NCI-H1930 (cell line): ENCODE measurements at regions not wholly inside any gene's neighbourhood (a gene's known extent, or its start where the extent isn't known, plus 50 kb on each side); places are given as distances from the start of the nearest gene placed in this dataset.

Experiments
- DNase-seq, 2 experiments: peaks; one replicate each; lab custom pipeline; 2025; lab: John Stamatoyannopoulos, UW

GRCh38 chr13:47511647-47512046 lies 489.4 kb downstream of the SUCLA2 start:
- no peak for DNase-seq

- no peak for DNase-seq
Measured at GRCh38 chr13:47508527-47509228, 492.4 kb downstream of the SUCLA2 start.

- DNase-seq, result no peak
Measured at GRCh38 chr13:47503475-47503874, 497.6 kb downstream of the SUCLA2 start.

GRCh38 chr13:47502166-47502565 lies 498.9 kb downstream of the SUCLA2 start:
- DNase-seq, result no peak

GRCh38 chr13:47499358-47500150 lies 501.5 kb downstream of the SUCLA2 start:
- no peak for DNase-seq

- peak; percentile 62 to 66 for DNase-seq
Measured at GRCh38 chr13:47484548-47484947, 516.5 kb downstream of the SUCLA2 start.

GRCh38 chr13:47481536-47481935 lies 519.5 kb downstream of the SUCLA2 start:
- DNase-seq, result no peak

GRCh38 chr13:47480951-47481350 lies 520.1 kb downstream of the SUCLA2 start:
- DNase-seq, result no peak

GRCh38 chr13:47480121-47480520 lies 521.0 kb downstream of the SUCLA2 start:
- DNase-seq, result no peak

GRCh38 chr13:47478985-47479384 lies 522.1 kb downstream of the SUCLA2 start:
- no peak for DNase-seq

- no peak for DNase-seq
Measured at GRCh38 chr13:47475441-47475948, 525.6 kb downstream of the SUCLA2 start.

GRCh38 chr13:47474839-47475238 lies 526.2 kb downstream of the SUCLA2 start:
- DNase-seq, result no peak

- DNase-seq, result no peak
Measured at GRCh38 chr13:47474326-47474725, 526.7 kb downstream of the SUCLA2 start.

GRCh38 chr13:47472516-47472915 lies 528.6 kb downstream of the SUCLA2 start:
- no peak for DNase-seq

GRCh38 chr13:47463726-47464125 lies 537.3 kb downstream of the SUCLA2 start:
- DNase-seq, result no peak

GRCh38 chr13:47463002-47463401 lies 538.1 kb downstream of the SUCLA2 start:
- DNase-seq, result no peak

GRCh38 chr13:47461816-47462215 lies 539.3 kb downstream of the SUCLA2 start:
- DNase-seq, result no peak

GRCh38 chr13:47459512-47459911 lies 541.6 kb downstream of the SUCLA2 start:
- DNase-seq, result no peak

GRCh38 chr13:47457626-47458025 lies 543.4 kb downstream of the SUCLA2 start:
- DNase-seq, result no peak

- no peak for DNase-seq
Measured at GRCh38 chr13:47455626-47456025, 545.4 kb downstream of the SUCLA2 start.

- DNase-seq, result no peak
Measured at GRCh38 chr13:47454986-47455385, 546.1 kb downstream of the SUCLA2 start.

- no peak for DNase-seq
Measured at GRCh38 chr13:47437406-47437805, 540.6 kb upstream of the HTR2A start.

GRCh38 chr13:47433461-47434005 lies 536.7 kb upstream of the HTR2A start:
- DNase-seq, result no peak
